ENCODE measurements at regions not wholly inside any gene's neighbourhood (a gene's known extent, or its start where the extent isn't known, plus 50 kb on each side); places are given as distances from the start of the nearest gene placed in this dataset.

GRCh38 chr10:78886129-78886528 is 182.6 kb upstream of the ZMIZ1 start:
- H3K4me3 ChIP-seq (ENCODE audit: low read depth, low read length), result no peak overlapping the region
- TF ChIP-seq CTCF (IDR thresholded peaks at IDR 0.05; ENCODE audit: insufficient read depth, low read depth, low read length, missing control alignments), result no peak
- DNase-seq (ENCODE audit: low read depth), result no peak

- TF ChIP-seq CTCF (IDR thresholded peaks at IDR 0.05; ENCODE audit: insufficient read depth, low read depth, low read length, missing control alignments), result no peak
- no peak for DNase-seq (ENCODE audit: low read depth)
Observed at GRCh38 chr10:78889536-78890063, 179.2 kb upstream of the ZMIZ1 start.

GRCh38 chr10:78890506-78890905 is 178.3 kb upstream of the ZMIZ1 start:
- H3K4me3 ChIP-seq (ENCODE audit: low read depth, low read length), result no peak overlapping the region
- TF ChIP-seq CTCF (IDR thresholded peaks at IDR 0.05; ENCODE audit: insufficient read depth, low read depth, low read length, missing control alignments), result no peak
- no peak for DNase-seq (ENCODE audit: low read depth)

More at GRCh38 chr10:78889536-78890063, 179.2 kb upstream of the ZMIZ1 start:
- no peak overlapping the region for H3K4me3 ChIP-seq (ENCODE audit: low read depth, low read length)

- TF ChIP-seq CTCF (IDR thresholded peaks at IDR 0.05; ENCODE audit: insufficient read depth, low read depth, low read length, missing control alignments), result no peak
- DNase-seq (ENCODE audit: low read depth), result no peak
- H3K4me3 ChIP-seq (ENCODE audit: low read depth, low read length), result no peak overlapping the region
Observed at GRCh38 chr10:78891741-78892140, 177.0 kb upstream of the ZMIZ1 start.

- no peak for TF ChIP-seq CTCF (IDR thresholded peaks at IDR 0.05; ENCODE audit: insufficient read depth, low read depth, low read length, missing control alignments)
- H3K4me3 ChIP-seq (ENCODE audit: low read depth, low read length), result no peak overlapping the region
- no peak for DNase-seq (ENCODE audit: low read depth)
Observed at GRCh38 chr10:78892338-78893176, 176.2 kb upstream of the ZMIZ1 start.

GRCh38 chr10:78893217-78893616 is 175.5 kb upstream of the ZMIZ1 start:
- TF ChIP-seq CTCF (IDR thresholded peaks at IDR 0.05; ENCODE audit: insufficient read depth, low read depth, low read length, missing control alignments), result no peak
- H3K4me3 ChIP-seq (ENCODE audit: low read depth, low read length), result no peak overlapping the region
- no peak for DNase-seq (ENCODE audit: low read depth)

Data from GM12865 (cell line).